ENCODE measurements at regions not wholly inside any gene's neighbourhood (a gene's known extent, or its start where the extent isn't known, plus 50 kb on each side); places are given as distances from the start of the nearest gene placed in this dataset.

GRCh38 chr5:79875230-79875629 is 115.8 kb downstream of the MTX3 start:
- Histone ChIP-seq H2AFZ (ENCODE audit: low read length) (no peak overlapping the region), H3K4me2 (ENCODE audit: low read depth, low read length) (no peak overlapping the region), H3K9ac (ENCODE audit: insufficient read depth, low read depth, low read length) (no peak overlapping the region), H4K20me1 (ENCODE audit: insufficient read depth, low read length) (no peaks in the 10 kb centered on the region), H3K4me3 (replicated peaks in 1 of 3; ENCODE audit: insufficient read depth in 1 of 3, low read depth in 2 of 3, low read length in 3 of 3) (no peak overlapping the region), H3K9me3 (ENCODE audit: low read length) (no peaks in the 10 kb centered on the region), H3K79me2 (ENCODE audit: insufficient read depth, low read length) (no peaks in the 10 kb centered on the region), H3K4me1 (ENCODE audit: insufficient read depth, low read length) (no peaks in the 10 kb centered on the region), H3K36me3 (replicated peaks in 1 of 2; ENCODE audit: control insufficient read depth in 1 of 2, insufficient read depth in 2 of 2, low read length in 2 of 2) (no peaks in the 10 kb centered on the region), H3K27me3 (ENCODE audit: control insufficient read depth in 1 of 2, insufficient read depth in 2 of 2, low read length in 2 of 2) (peaks cover 0 to 18% of the 10 kb centered on the region in 2 experiments; a peak in 3 of 5 replicates), H3K27ac (ENCODE audit: extremely low read length, insufficient read depth, low read length) (no peak overlapping the region)
- DNase-seq (ENCODE audit: low spot score) (no peak), ATAC-seq (no peak), FAIRE-seq (no peak)
- BruUV-seq (replicated peaks): no TSS peak
- in situ Hi-C loops (cut with HindIII; ENCODE audit: extremely low pct_ligation_motif_present, low pct_unique_long_range_greater_than_20kb): loop anchor here (5.0 kb wide), 1 partner anchor 207 kb away; no protein-coding TSS in a partner anchor
- ChIA-PET POLR2A (no interaction called here), CTCF (ENCODE audit: low intra/inter-chr PET ratio, low total read pairs) (no interaction called here)
- 57% methylated on average over 10 of the region's 10 CpGs for WGBS (ENCODE audit: low lambda C conversion rate)
- TF ChIP-seq ZBTB10 (CRISPR knock-in tag; IDR thresholded peaks at IDR 0.05; ENCODE audit: borderline replicate concordance): no peak
- TF ChIP-seq ZNF235 (CRISPR knock-in tag; IDR thresholded peaks at IDR 0.05; ENCODE audit: borderline replicate concordance): no peak
- no peak for TF ChIP-seq FOXA3 (CRISPR knock-in tag; IDR thresholded peaks at IDR 0.05)
- TF ChIP-seq ZNF230 (CRISPR knock-in tag; IDR thresholded peaks at IDR 0.05): no peak
- TF ChIP-seq HOXA3 (CRISPR knock-in tag; IDR thresholded peaks at IDR 0.05): no peak
- TF ChIP-seq ZNF253 (CRISPR knock-in tag; IDR thresholded peaks at IDR 0.05; ENCODE audit: borderline replicate concordance): no peak
- no peak for TF ChIP-seq PITX1 (CRISPR knock-in tag; IDR thresholded peaks at IDR 0.05)
- TF ChIP-seq YEATS2 (CRISPR knock-in tag; IDR thresholded peaks at IDR 0.05; ENCODE audit: borderline replicate concordance): no peak
- no peak for TF ChIP-seq ZNF83 (CRISPR knock-in tag; IDR thresholded peaks at IDR 0.05; ENCODE audit: borderline replicate concordance)
- TF ChIP-seq TOPORS (CRISPR knock-in tag; IDR thresholded peaks at IDR 0.05): no peak
- no peak for TF ChIP-seq TBX2 (CRISPR knock-in tag; IDR thresholded peaks at IDR 0.05; ENCODE audit: borderline replicate concordance)
- no peak for TF ChIP-seq NFE2 (CRISPR knock-in tag; IDR thresholded peaks at IDR 0.05)
- TF ChIP-seq ARNTL (CRISPR knock-in tag; IDR thresholded peaks at IDR 0.05): no peak
- TF ChIP-seq AFF4 (CRISPR knock-in tag; IDR thresholded peaks at IDR 0.05): no peak
- TF ChIP-seq ZNF501 (CRISPR knock-in tag; IDR thresholded peaks at IDR 0.05): no peak
- TF ChIP-seq FLYWCH1 (CRISPR knock-in tag; IDR thresholded peaks at IDR 0.05): no peak
- intact Hi-C loops (cut with micrococcal nuclease; ENCODE audit: unreplicated experiment): no loop called here
